Kidney (tissue), 13 donors: ENCODE measurements at regions not wholly inside any gene's neighbourhood (a gene's known extent, or its start where the extent isn't known, plus 50 kb on each side); places are given as distances from the start of the nearest gene placed in this dataset.

ENCODE experiments used
- DNase-seq, 5 donors: peaks; one replicate each; pipeline ENCODE4 v3.0.0-alpha.2; 2013 to 2020
- FAIRE-seq: peaks from 2 replicates; lab custom pipeline; 2012; peaks lifted over from hg19 to GRCh38; lab: Jason Lieb, UNC
- H3K27ac ChIP-seq, 2 donors: one replicate each; pipeline ENCODE4 v1.7.0; 2013; ENCODE audit warnings: low read depth in 2 of 2, low read length in 2 of 2, inconsistent platforms in 1 of 2
- H3K27me3 ChIP-seq: one replicate; pipeline ENCODE4 v1.7.1; 2013; ENCODE audit warnings: low read length, inconsistent platforms; ENCODE audit not compliant: control insufficient read depth, insufficient read depth
- H3K36me3 ChIP-seq, 3 donors: one replicate each; pipeline versions ENCODE4 v1.7.0 to v1.7.1; 2013; ENCODE audit warnings: low read length in 3 of 3, control low read depth in 1 of 3, inconsistent platforms in 1 of 3; ENCODE audit not compliant: insufficient read depth in 3 of 3, control insufficient read depth in 2 of 3
- H3K4me1 ChIP-seq, 3 donors: one replicate each; pipeline versions ENCODE4 v1.7.0 to v1.7.1; 2013; ENCODE audit warnings: low read length in 3 of 3, inconsistent platforms in 1 of 3, low read depth in 1 of 3; ENCODE audit not compliant: control insufficient read depth in 2 of 3, insufficient read depth in 2 of 3
- H3K4me3 ChIP-seq, 3 donors: one replicate each; pipeline versions ENCODE4 v1.7.0 to v1.8.1; 2013; ENCODE audit warnings: low read length in 3 of 3, control low read depth in 1 of 3, inconsistent platforms in 1 of 3
- H3K9ac ChIP-seq, 3 donors: one replicate each; pipeline versions ENCODE4 v1.7.0 to v1.7.1; 2013; ENCODE audit warnings: low read length in 3 of 3, control low read depth in 1 of 3, inconsistent platforms in 1 of 3
- H3K9me3 ChIP-seq, 3 donors: one replicate each; pipeline versions ENCODE4 v1.7.0 to v1.7.1; 2013; ENCODE audit warnings: low read length in 3 of 3, control low read depth in 1 of 3, inconsistent platforms in 1 of 3; ENCODE audit not compliant: control insufficient read depth in 2 of 3, insufficient read depth in 1 of 3
- intact Hi-C: fragments of 100-400 bp; cut with DNase I; formaldehyde crosslinking; loops from one replicate; pipeline ENCODE4 v1.11.1; 2022
- TF ChIP-seq, protein P1 (sequence below): IDR thresholded peaks from 3 replicates; pipeline ENCODE4 v1.5.1; 2012; ENCODE audit warnings: mild to moderate bottlenecking, moderate library complexity, borderline replicate concordance; ENCODE audit not compliant: insufficient read depth; ENCODE audit errors: extremely low read depth
- donor health status: control.
- donor health status: control.
- donor health status: control.
- donor health status: control.
- donor health status: control.
- donor health status: DM: yes; HTN: yes; CAD: no.
- donor health status: Normal renal cell carcinoma (clear cell type).

DNA sequence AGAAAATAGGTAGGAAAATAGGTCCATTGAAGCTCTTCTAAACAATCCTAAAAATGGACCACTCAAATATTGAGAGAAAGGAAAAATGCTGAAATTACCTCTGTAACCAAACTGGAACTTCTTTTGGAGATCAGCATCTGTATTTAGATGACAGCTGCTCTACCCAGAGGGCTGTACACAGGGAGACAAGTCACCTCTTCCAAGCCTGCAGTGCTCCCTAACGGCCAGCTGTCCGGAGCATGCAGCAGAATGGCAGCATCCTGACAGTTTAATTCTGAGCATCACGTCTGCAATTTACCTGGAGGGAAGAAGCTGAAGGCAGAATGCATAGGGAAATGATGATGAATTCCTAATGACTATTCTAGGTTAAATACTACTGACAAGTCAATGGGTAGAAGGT is 62.8 kb upstream of the DIAPH3 start:
- intact Hi-C loops: no loop called here
- no peaks in the 10 kb centered on the region for H3K27me3 ChIP-seq
- no peak overlapping the region for H3K9ac ChIP-seq
- no peak overlapping the region for H3K4me3 ChIP-seq
- DNase-seq: peak in 2 of 5 donors; percentile 15 to 32
- no peak overlapping the region for H3K27ac ChIP-seq
- no peaks in the 10 kb centered on the region for H3K4me1 ChIP-seq
- no peaks in the 10 kb centered on the region for H3K9me3 ChIP-seq
- TF ChIP-seq, protein P1, sequence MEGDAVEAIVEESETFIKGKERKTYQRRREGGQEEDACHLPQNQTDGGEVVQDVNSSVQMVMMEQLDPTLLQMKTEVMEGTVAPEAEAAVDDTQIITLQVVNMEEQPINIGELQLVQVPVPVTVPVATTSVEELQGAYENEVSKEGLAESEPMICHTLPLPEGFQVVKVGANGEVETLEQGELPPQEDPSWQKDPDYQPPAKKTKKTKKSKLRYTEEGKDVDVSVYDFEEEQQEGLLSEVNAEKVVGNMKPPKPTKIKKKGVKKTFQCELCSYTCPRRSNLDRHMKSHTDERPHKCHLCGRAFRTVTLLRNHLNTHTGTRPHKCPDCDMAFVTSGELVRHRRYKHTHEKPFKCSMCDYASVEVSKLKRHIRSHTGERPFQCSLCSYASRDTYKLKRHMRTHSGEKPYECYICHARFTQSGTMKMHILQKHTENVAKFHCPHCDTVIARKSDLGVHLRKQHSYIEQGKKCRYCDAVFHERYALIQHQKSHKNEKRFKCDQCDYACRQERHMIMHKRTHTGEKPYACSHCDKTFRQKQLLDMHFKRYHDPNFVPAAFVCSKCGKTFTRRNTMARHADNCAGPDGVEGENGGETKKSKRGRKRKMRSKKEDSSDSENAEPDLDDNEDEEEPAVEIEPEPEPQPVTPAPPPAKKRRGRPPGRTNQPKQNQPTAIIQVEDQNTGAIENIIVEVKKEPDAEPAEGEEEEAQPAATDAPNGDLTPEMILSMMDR: peak; percentile 19
- no peak for FAIRE-seq
- H3K36me3 ChIP-seq: no peaks in the 10 kb centered on the region

DNA sequence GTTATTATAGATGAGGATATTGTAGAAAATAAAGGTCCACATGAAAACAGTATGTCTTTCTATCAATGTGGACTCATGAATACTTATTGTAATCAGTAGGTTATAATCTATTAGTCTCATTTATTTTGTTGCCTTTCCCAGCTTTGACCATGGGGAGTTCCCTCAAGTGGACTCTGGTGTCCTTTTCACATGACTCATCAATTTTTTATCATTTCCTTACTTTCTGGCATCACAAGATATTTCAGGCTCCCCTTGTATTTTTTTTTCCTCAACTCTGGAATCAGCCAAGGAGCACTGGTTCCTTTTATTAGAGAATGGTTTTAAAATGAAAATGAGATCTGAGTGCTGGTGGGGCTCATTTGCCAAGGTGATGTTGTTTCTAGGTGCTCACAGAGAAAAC is 63.4 kb upstream of the DIAPH3 start:
- no peaks in the 10 kb centered on the region for H3K4me1 ChIP-seq
- no peak for FAIRE-seq
- H3K4me3 ChIP-seq: no peak overlapping the region
- H3K9me3 ChIP-seq: no peaks in the 10 kb centered on the region
- no peak overlapping the region for H3K27ac ChIP-seq
- H3K9ac ChIP-seq: no peak overlapping the region
- TF ChIP-seq, protein P1: no peak
- intact Hi-C loops: no loop called here
- no peaks in the 10 kb centered on the region for H3K36me3 ChIP-seq
- H3K27me3 ChIP-seq: no peaks in the 10 kb centered on the region
- no peak for DNase-seq

DNA sequence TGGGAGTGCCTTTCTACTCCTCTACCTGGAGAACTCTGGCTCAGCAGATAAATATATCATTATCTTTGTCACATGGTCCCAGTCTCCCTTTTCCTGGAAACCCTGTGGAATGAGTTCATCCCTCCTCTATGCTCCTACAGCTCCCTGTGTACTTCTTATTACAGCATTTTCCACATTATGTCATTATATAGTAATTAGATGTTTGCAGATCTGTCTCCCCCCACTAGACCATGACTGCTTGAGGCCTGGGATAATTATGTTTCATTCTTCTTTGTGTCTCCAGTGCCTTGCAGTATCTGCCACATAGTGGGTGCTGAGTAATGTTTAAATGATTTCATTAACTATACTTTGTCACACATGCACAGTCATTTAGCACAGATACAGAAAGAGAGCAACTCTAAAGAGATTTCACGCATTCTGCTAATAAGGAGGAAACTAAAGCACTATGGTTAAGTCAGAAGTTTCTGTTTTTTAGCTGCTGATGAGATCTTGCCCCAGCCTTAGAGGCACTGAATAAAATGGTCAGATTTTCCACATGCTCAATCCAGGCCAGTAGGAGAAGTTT is 66.1 kb upstream of the DIAPH3 start:
- DNase-seq: no peak
- Histone ChIP-seq H3K9me3 (no peaks in the 10 kb centered on the region), H3K4me3 (no peak overlapping the region), H3K27me3 (no peaks in the 10 kb centered on the region), H3K36me3 (no peaks in the 10 kb centered on the region), H3K4me1 (no peaks in the 10 kb centered on the region), H3K9ac (no peak overlapping the region), H3K27ac (no peak overlapping the region)
- TF ChIP-seq, protein P1: no peak
- no peak for FAIRE-seq
- intact Hi-C loops: no loop called here

DNA sequence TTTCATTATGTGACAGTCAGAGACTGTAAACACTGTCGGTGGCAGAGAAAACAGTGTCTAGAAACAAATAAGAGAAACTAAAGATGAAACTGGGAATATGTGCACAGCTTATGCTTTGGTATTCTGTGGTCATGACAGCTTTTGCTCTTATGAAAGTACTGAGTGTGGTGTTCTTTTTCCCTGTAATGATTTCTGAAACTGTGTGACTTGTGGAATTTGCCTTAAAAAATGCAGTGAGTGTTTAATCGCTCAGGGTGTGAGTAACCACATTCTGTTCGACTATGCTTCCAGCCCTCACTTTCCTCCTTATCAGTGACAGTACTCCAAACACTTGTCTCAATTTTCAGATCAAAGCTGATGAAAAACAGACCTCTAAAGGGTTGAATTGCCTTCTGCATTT is 66.9 kb upstream of the DIAPH3 start:
- FAIRE-seq (no peak), DNase-seq (peak in 2 of 5 donors; percentile 5 to 16)
- Histone ChIP-seq H3K27ac (no peak overlapping the region), H3K36me3 (no peaks in the 10 kb centered on the region), H3K4me1 (no peaks in the 10 kb centered on the region), H3K4me3 (no peak overlapping the region), H3K9me3 (no peaks in the 10 kb centered on the region), H3K9ac (no peak overlapping the region), H3K27me3 (no peaks in the 10 kb centered on the region)
- intact Hi-C loops: no loop called here
- TF ChIP-seq, protein P1: no peak
